Peyer's patch (tissue), 4 donors: ENCODE measurements at regions not wholly inside any gene's neighbourhood (a gene's known extent, or its start where the extent isn't known, plus 50 kb on each side); places are given as distances from the start of the nearest gene placed in this dataset.

Source experiments
- DNase-seq, 3 donors: peaks; one replicate each; pipeline ENCODE4 v3.0.0-alpha.2; 2017 to 2019
- H3K27ac ChIP-seq, 4 donors: fragments of 200-600 bp; sonication (generic); one replicate each; pipeline ENCODE4 v1.5.1; 2016 to 2019
- H3K27me3 ChIP-seq, 2 donors: fragments of 200-600 bp; sonication (generic); one replicate each; pipeline ENCODE4 v1.5.1; 2019
- H3K36me3 ChIP-seq, 3 donors: fragments of 200-600 bp; sonication (generic); one replicate each; pipeline ENCODE4 v1.5.1; 2016 to 2019
- H3K4me1 ChIP-seq, 4 donors: fragments of 200-600 bp; sonication (generic); one replicate each; pipeline ENCODE4 v1.5.1; 2016 to 2019
- H3K4me3 ChIP-seq, 4 donors: fragments of 200-600 bp; sonication (generic); 1 replicate in 3 of 4; 2 replicates in 1 of 4; pipeline ENCODE4 v1.5.1; 2016 to 2019; ENCODE audit warnings: mild to moderate bottlenecking in 1 of 4
- H3K9me3 ChIP-seq, 4 donors: fragments of 200-600 bp; sonication (generic); one replicate each; pipeline ENCODE4 v1.5.1; 2016 to 2019; ENCODE audit warnings: mild to moderate bottlenecking in 1 of 4
- POLR2A ChIP-seq, 2 donors: fragments of 450-650 bp; IDR thresholded peaks; one replicate each; pipeline ENCODE4 v1.5.1; 2017; ENCODE audit warnings: antibody characterized with exemption in 2 of 2, mild to moderate bottlenecking in 2 of 2, moderate library complexity in 2 of 2
- TF ChIP-seq, protein P1 (sequence below), 6 experiments: fragments of 450-650 bp in 4 of 6; fragments of 200-600 bp in 2 of 6; sonication (generic) in 1 of 6; IDR thresholded peaks; one replicate each; pipeline ENCODE4 v1.5.1; 2017 to 2019; ENCODE audit warnings: antibody characterized with exemption in 6 of 6, mild to moderate bottlenecking in 3 of 6, moderate library complexity in 1 of 6

DNA sequence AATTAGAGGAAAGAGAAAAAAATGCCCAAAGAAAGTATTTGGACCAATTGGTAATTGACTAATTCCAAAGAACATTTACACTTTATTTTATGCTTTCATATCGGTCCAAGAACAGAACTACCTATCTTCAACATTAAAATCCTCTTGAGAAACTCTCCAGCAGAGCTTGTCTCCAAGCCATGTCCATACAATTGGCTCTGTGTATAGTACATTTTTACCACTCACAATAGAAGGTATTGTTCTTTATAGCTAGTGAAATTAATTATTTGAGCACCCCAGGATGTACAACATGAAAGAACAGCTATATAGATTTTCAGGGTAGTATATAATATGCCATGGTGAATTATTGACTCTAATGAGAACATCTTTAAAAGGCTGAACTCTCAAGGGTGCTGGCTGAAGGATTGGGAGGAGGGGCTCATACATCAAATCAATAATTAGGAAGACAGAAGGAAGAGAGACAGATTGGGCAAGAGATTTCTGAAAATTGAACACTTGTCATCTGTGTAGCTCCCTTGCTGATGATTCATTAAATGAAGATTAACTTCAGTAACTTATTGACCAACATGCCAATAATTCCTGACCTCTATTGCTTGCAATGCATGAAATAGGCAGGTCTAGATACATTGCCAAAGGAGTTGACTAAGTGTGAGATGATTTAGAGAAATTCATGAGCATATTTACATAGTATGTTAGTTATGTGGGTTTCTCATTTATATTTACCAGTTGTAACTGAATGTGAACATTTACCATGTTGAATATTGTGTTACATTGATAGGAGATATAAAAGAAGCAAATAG, 249.7 kb downstream of the MTERF1 start:
- no peak for DNase-seq
- Histone ChIP-seq H3K36me3 (no peaks in the 10 kb centered on the region), H3K4me1 (no peaks in the 10 kb centered on the region), H3K9me3 (no peaks in the 10 kb centered on the region), H3K27me3 (no peaks in the 10 kb centered on the region), H3K4me3 (no peak overlapping the region), H3K27ac (no peak overlapping the region)
- TF ChIP-seq, protein P1, sequence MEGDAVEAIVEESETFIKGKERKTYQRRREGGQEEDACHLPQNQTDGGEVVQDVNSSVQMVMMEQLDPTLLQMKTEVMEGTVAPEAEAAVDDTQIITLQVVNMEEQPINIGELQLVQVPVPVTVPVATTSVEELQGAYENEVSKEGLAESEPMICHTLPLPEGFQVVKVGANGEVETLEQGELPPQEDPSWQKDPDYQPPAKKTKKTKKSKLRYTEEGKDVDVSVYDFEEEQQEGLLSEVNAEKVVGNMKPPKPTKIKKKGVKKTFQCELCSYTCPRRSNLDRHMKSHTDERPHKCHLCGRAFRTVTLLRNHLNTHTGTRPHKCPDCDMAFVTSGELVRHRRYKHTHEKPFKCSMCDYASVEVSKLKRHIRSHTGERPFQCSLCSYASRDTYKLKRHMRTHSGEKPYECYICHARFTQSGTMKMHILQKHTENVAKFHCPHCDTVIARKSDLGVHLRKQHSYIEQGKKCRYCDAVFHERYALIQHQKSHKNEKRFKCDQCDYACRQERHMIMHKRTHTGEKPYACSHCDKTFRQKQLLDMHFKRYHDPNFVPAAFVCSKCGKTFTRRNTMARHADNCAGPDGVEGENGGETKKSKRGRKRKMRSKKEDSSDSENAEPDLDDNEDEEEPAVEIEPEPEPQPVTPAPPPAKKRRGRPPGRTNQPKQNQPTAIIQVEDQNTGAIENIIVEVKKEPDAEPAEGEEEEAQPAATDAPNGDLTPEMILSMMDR (IDR thresholded peaks at IDR 0.05): no peak
- TF ChIP-seq POLR2A (IDR thresholded peaks at IDR 0.05): no peak

DNA sequence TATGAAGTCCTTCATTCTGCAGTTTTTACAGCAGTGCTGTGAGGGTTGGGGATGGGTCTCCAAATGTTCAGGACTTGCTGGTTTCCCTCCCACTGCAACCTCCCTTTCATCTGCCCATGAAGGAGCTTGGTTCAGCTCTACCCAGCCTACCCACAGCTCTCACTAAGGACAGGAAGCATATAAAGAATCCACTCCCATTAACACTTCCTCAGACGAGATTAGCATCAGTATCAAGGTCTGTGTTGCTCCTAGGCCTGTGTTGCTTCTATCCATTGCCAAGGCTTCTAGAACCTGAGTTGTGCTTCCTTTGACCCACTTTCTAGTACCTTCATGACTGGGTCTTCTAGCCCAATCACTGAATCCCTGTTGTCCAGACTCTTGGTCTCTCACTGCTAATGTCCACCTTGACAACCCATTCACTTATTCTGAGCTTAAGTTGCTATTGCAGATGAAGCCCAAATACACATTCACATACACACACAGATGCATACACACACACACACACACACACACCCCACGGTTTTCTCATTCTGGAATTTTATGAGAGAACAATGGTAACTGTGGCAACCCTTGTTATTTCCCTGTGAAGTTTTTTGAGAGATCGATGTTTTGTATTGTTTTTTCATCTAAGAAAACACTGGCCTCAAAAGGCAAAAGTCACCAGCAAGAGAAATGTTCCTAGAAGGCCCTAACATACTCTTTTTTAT, 248.1 kb downstream of the MTERF1 start:
- no peaks in the 10 kb centered on the region for H3K36me3 ChIP-seq
- no peaks in the 10 kb centered on the region for H3K4me1 ChIP-seq
- no peak overlapping the region for H3K27ac ChIP-seq
- TF ChIP-seq, protein P1 (IDR thresholded peaks at IDR 0.05): no peak
- no peak for TF ChIP-seq POLR2A (IDR thresholded peaks at IDR 0.05)
- no peaks in the 10 kb centered on the region for H3K9me3 ChIP-seq
- no peak overlapping the region for H3K4me3 ChIP-seq
- no peaks in the 10 kb centered on the region for H3K27me3 ChIP-seq
- no peak for DNase-seq

DNA sequence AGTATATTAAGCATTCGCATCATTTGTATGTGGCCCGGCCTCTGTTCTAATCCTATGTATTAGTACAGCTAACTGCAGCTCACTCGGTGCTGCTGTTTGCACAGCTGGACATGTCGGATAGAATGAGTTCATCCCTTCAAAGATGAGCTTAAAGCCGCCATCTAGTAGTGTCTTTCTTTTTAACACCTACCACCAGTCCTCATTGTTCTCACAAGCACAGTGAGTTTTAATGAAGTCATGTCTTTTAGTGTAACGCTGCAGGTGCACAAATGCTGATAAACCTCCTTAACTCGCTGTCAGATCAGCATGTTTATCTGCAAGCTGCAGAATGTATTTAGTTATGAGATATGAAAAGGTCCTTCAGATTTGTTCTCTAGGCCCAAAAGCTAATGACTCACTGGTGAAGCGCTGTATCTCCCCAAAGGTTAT, 247.5 kb downstream of the MTERF1 start:
- Histone ChIP-seq H3K4me1 (no peaks in the 10 kb centered on the region), H3K27me3 (no peaks in the 10 kb centered on the region), H3K4me3 (no peak overlapping the region), H3K9me3 (no peaks in the 10 kb centered on the region), H3K36me3 (no peaks in the 10 kb centered on the region), H3K27ac (no peak overlapping the region)
- DNase-seq: no peak
- TF ChIP-seq POLR2A (IDR thresholded peaks at IDR 0.05): no peak
- TF ChIP-seq, protein P1 (IDR thresholded peaks at IDR 0.05): no peak

DNA sequence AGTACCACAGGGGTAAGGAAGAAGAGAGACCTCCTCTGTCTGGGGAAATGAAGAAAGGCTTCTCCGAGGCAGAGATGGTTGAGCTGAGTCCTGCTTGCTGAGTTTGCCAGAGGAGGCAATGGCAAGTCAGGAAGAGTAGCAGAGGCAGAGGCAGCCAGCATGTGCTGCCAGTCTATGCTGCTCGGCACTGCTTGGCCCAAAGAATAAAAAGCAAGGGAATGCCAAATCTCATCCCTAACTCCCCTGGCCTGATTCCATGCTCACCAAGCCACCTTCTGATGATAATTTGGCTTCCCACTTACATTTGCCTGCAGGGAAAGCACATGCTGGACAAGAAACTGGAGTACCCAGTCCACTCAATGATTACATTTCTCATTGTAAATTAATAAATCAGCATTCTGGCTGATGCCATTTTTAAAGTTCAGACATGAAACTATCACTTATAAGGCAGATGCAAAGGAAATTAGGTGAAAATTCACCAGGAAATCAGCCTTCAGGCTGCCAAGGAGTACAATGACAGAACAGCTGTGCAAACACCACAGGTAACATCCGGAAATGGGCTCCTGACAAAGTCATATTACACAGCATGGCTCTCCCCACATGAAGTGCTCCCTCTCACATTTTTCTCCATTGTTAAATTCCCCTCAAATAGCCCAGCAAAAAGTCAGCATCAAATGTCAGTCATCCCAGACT, 245.9 kb downstream of the MTERF1 start:
- H3K4me3 ChIP-seq: no peak overlapping the region
- no peaks in the 10 kb centered on the region for H3K27me3 ChIP-seq
- no peak for DNase-seq

DNA sequence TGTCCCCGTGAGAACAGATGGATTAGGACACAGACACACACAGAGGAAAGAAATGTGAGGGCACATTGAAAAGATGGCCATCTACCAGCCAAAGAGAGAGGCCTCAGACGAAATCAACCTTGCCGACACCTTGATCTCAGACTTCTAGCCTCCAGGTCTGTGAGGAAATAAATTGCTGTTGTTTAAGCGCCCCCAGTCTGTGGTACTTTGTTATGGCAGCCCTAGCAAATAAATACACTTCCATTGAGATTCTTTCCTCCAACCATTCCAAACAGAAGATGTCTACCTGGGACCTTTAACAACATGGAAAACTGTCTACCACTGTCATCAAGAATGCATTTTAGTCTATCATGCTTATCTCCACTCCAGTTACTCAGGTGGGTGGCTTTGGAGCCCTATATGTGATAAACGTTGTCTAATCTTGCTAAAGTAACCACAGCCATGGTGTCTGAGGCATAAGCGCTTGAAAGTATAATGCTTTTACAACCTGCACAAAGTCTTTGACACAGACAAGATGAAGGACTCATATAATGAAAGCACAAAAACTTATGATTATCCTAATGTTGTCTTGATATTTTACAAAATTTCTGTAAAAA, 244.3 kb downstream of the MTERF1 start:
- TF ChIP-seq POLR2A (IDR thresholded peaks at IDR 0.05): no peak
- TF ChIP-seq, protein P1 (IDR thresholded peaks at IDR 0.05): peak; percentile 3 to 38 (median 26)

More for the DNA sequence above, 245.9 kb downstream of the MTERF1 start:
- no peaks in the 10 kb centered on the region for H3K4me1 ChIP-seq
- H3K36me3 ChIP-seq: no peaks in the 10 kb centered on the region
- TF ChIP-seq, protein P1 (IDR thresholded peaks at IDR 0.05): no peak
- no peak overlapping the region for H3K27ac ChIP-seq
- H3K9me3 ChIP-seq: no peaks in the 10 kb centered on the region

More for the DNA sequence above, 244.3 kb downstream of the MTERF1 start:
- H3K9me3 ChIP-seq: no peaks in the 10 kb centered on the region
- DNase-seq: no peak
- no peak overlapping the region for H3K4me3 ChIP-seq
- H3K27ac ChIP-seq: no peak overlapping the region
- H3K27me3 ChIP-seq: no peaks in the 10 kb centered on the region
- H3K36me3 ChIP-seq: no peaks in the 10 kb centered on the region
- no peaks in the 10 kb centered on the region for H3K4me1 ChIP-seq
